Stimulated activated CD4-positive, alpha-beta T cell treated with anti-CD3 and anti-CD28 coated beads, Interleukin-4, amount 100 ng/mL, for 48 hours (primary cell): ENCODE measurements at regions not wholly inside any gene's neighbourhood (a gene's known extent, or its start where the extent isn't known, plus 50 kb on each side); places are given as distances from the start of the nearest gene placed in this dataset.

Experiments used
- DNase-seq, 2 donors: peaks; one replicate each; pipeline ENCODE4 v3.0.0-alpha.2; 2020; ENCODE audit warnings: low read depth in 2 of 2

DNA sequence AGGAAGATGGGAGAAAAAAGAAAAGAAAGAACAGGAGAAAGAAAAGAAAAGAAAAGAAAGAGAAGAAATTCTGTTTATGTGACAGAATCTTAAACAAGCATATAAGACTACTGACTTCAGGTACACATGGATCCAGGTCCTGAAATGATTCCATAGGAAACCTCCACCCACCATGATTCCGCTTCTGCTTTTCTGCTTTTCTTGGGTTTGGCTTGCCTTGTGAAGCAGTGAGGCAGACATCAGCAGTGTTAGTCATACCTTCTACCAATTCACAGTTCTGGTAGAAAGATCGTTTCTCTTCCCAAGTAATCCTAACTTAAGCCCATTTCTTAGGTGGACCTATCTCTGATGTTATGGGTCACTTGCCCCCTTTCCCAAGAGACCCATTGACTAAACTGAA, 660.1 kb upstream of the RBFOX1 start:
- DNase-seq: no peak

DNA sequence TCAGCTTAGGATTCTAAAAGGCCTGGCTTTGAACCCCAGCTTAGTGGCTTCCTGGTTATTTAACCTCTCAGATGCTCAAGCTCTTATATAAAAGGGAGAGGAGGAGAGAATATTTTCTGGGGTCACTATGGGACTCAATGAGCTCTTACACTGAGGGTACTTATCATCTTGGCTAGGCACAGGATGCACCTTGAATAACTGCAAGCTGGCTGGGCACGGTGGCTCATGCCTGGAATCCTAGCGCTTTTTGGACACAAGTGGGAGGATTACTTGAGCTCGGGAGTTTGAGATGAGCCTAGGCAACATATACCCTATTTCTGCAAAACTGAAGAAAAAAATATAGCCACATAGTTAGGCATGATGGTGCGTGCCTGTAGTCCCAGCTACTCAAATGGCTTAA, 665.3 kb upstream of the RBFOX1 start:
- DNase-seq: no peak

DNA sequence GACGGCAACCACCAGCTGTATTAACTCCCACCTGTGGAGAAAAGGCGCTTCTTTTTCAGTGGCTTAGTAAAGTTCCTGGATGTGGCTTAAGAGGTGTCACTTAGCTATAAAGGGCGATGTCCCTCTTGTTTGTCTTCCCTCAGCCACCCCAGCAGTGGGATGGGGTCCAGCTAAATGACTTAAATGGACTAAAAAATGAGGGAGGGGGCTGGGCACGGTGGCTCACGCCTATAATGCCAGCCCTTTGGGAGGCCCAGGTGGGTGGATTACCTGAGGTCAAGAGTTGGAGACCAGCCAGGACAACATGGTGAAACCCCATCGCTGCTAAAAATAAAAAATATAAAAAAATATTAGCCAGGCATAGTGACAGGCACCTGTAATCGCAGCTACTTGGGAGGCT, 667.5 kb upstream of the RBFOX1 start:
- no peak for DNase-seq

DNA sequence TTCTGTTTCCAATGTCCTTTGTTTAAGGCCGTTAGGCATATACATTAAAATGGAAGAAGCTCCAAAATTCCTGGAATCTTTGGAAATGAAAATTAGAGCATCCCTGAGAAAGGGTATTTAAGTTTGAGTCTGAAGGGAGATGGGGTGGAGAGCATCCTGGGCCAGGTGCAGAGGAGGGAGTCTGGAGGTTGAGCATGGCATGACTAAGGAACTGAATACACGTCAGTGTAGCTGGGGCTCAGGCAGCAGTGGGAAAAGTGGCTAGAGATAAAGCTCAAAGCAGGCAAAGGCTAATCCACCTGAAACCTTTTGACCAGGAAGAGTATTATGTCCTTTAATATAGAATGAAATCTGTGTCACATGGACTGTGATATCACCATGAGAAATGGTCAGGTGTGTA, 669.0 kb upstream of the RBFOX1 start:
- no peak for DNase-seq

DNA sequence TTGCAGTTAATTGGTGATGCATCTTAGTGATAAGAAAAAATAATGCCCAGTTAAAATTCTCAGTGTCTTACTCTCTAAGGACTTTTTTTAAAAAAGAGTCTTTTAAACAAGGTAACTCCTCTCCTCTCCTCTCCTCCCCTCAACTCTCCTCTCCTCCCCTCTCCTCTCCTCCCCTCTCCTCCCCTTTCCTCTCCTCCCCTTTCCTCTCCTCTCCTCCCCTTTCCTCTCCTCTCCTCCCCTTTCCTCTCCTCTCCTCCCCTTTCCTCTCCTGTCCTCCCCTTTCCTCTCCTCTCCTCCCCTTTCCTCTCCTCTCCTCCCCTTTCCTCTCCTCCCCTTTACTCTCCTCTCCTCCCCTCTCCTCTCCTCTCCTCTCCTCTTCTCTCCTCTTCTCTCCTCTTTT, 675.9 kb upstream of the RBFOX1 start:
- DNase-seq: no peak

- DNase-seq: no peak
Measured at GRCh38 chr16:6646891-6647290, 685.8 kb upstream of the RBFOX1 start.

DNA sequence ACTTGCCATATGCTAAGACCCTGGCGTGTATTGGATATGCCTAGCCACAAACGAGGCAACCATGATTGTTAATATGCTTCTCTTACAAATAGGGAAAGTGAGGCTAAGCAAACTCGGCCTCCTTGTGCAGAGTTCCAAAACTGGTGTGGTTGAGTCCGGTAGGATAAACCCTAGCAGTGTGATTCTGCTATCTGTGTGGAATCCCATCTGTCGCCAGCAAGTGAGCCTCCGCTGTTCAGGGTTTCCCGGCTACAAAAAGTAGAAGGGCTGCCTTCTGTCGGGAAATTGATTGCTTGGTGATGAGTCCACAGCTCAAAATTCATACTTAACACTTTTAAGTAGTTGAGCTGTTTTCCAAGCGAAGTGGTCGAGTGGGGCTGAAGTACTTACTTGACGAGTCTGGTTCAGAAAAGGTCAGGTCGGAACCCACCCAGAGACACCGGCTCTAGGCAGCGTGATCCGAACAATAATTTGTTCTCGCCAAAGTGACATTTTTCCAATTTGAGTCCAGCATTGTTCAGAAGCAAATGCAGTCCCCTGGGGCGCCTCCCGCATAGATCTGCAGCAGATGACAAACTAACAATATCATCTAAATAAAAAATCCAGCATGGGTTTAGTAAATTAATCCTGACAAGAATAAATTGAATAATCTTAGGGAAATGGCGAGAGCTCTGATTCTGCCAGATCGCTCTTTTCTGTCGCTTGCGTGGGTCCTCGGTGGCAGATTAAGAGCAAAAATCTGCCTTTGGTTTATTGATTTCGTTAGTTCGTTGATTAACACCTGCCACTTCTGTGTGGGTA, 686.7 kb upstream of the RBFOX1 start:
- DNase-seq: no peak

GRCh38 chr16:6644916-6645315, 687.7 kb upstream of the RBFOX1 start:
- no peak for DNase-seq

GRCh38 chr16:6643080-6643686, 689.5 kb upstream of the RBFOX1 start:
- DNase-seq: peak; percentile 21 to 36

DNA sequence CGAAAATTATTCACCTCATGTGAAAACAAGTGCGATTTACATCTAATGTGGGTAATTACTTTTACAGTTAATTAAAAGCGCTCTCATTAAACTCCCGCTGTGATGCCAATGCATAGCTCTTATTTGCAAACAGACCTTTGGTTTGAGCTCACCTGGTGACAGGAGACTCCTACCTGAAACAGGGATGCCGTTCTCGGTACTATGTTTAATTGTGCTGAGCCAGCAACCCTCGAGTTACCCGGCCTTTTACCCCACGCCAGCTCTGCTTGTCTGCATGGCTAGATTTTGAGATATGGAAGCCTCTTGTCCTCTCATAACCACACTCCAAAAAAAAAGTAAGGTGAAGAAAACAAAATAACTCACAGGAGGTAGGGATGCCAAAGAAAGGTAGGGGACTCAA, 690.4 kb upstream of the RBFOX1 start:
- DNase-seq: no peak

DNA sequence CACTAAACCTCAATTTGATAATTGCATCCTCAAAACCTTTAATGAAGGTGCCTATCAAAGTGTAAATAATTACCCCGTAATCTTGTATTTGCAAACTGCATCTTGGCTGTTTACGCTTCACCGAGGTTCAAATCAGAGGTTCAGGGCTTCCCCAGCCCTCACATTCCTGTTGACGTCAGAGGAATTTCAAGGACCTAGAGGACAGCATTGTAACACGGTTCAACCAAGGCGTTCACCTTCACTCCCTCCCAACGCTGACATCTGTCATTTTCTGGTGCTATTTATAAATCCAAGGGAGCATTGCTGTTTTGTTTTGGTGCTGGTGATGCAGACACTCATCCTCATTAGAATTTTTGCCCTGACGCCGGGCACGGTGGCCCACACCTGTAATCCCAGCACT, 691.6 kb upstream of the RBFOX1 start:
- no peak for DNase-seq

GRCh38 chr16:6636457-6636856, 696.2 kb upstream of the RBFOX1 start:
- DNase-seq: no peak

DNA sequence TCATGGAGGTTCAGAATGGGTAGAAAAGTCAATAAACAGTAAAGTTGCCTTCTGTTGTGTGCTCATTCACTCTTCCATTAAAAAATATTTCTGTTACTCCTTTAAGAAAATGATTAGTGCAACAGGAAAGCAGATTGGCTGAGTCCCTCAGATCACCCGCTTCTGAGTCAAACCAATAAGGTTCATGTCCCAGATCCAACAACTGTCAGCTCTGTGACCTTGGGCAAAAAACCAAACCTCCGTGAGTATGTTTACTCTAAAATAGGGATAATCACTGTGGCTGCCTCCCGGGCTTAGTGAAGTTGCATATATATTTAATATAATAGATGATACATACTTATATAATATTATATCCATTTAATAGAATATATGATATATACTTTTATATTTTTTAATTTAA, 698.5 kb upstream of the RBFOX1 start:
- DNase-seq: no peak

GRCh38 chr16:6633456-6633855, 699.2 kb upstream of the RBFOX1 start:
- DNase-seq: no peak

DNA sequence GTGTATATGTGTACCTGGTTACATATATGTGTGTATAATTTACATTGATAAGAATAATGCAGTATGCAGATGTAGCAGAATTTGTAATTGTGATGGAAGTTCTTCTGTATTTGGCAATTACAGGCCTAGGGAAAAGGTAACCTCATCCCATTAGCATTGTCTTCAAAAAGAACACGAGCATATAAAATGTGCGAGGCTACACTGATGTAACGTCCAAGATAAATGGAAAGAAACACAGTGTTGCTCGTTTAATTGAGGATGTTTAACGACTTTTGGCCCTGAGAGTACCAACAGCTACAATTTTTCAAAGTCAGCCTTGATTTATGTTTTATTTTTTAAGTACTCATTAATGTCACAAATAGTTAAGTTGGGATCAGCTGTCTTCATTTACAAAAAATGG, 703.5 kb upstream of the RBFOX1 start:
- no peak for DNase-seq

- DNase-seq: no peak
Measured at GRCh38 chr16:6625606-6626005, 707.0 kb upstream of the RBFOX1 start.

DNA sequence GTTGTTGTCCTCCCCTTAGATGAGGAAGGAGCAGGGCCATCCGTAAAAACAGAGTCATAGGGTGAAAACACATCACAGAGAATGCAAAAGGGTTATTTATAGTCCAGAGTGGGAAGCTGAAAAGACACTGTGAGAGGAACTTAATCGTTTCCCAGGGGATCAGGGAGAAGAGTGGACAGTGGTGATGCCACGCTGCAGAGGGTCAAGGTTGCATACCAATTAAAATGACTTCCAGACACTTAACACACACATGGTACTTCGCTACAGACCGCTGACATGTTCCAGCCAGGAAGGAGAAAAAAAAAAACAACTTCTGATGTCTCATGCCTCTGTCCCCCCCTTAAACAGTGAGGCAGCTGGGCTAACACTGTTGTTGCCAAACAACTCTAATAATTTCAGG, 713.8 kb upstream of the RBFOX1 start:
- DNase-seq: no peak

DNA sequence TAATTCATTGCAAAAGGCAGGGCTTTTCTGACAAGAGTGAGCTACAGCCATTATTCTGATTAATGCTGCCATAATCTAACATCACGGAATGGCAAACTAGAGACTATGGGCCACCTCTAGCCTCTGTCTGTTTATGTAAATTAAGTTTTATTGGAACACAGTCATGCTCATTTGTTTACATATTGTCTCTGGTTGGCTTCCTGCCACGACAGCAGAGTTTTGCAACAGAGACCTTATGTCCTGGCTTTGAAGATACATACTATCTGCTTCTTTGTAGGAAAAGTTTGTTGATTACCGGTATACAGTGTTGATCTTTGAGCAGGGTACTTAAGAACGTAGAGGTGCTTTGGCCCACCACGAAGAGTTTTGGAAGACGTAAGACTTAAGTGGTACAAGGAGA, 715.9 kb upstream of the RBFOX1 start:
- no peak for DNase-seq

GRCh38 chr16:6615636-6616035, 717.0 kb upstream of the RBFOX1 start:
- DNase-seq: no peak

DNA sequence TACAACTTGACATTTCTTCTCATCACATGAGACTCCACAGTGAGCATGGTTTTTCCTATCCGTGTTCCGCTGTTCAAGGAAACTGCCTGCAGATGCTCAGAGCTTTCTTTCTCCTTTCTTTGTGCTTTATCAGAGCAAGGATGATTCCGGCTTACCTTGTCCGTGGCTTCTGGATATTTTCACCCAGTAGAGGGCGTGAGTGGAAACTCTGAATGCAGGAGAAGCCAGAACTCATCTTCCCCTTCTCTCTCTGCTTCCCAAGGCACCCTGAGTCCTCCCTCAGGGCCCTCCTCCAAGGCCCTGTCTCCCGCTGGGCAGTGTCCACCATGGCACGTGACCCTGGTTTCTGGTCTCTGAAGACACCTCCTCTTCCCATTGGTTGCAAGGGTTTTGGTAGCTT, 721.1 kb upstream of the RBFOX1 start:
- DNase-seq: no peak

DNA sequence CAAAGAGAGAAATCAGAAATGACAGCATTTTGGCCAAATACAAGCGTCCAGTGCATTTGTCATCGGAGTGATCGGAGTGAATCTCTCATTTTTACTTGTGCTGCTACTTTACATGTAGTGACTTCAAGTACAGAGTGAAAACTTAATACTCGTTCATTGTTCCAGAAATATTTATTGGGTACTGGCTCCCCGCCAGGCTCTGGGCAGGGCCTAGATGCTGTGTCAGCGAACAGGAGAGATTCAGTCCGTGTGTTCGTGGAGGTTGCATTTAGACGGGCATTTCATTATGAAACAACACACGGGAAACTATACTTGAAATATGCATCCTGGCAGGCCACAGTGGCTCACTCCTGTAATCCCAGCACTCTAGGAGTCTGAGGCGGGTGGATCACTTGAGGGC, 727.2 kb upstream of the RBFOX1 start:
- DNase-seq: no peak

DNA sequence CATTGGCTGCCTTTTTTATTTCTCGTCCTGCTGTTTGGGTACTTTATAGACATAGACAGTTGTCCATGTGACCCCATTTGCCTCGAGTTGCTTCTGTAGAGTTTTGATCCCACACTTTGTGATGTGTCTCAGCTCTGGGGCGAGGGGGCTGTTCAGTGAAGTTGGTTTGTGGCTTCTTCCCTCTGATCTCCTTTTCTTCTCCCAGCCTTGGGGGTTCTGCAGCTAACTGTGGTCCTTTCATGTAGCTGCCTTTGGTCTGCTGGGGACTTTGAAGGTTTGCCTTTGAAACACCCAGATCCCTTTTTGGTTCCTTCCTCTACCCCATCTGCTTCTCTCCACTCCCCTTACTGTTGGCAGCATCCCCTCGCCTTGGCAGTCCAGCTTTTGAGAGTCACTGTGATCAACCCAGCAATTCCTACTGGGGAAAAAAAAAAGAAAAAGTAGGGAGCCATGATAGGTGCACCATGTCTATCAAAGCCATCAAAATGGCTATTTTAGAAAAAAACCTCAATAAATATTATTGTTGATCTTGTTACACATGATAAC, 728.8 kb upstream of the RBFOX1 start:
- DNase-seq: no peak

GRCh38 chr16:6602405-6602804, 730.2 kb upstream of the RBFOX1 start:
- DNase-seq: no peak

DNA sequence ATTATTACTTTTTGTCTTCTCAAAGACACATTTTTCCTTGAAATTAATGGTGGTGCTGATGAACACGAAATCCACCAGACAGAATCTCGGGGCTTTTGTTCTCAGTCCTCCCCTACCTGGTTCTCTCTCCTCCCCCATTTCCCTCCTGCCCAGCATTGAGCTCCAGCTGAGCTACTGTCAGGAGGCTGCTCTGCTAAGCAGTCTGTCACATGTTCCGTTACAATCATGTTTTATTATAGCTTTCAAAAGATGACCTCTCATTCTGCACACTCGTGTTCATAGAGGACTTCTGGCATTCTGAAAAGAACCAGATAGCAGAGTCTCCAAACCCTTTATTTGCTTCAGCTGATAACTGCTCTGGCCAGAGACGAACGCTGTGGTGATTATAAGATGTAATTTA, 732.5 kb upstream of the RBFOX1 start:
- no peak for DNase-seq
